ENCODE measurements at regions not wholly inside any gene's neighbourhood (a gene's known extent, or its start where the extent isn't known, plus 50 kb on each side); places are given as distances from the start of the nearest gene placed in this dataset.

GRCh38 chr3:18744472-18744871 is 319.3 kb upstream of the SATB1 start:
- H3K9me3 ChIP-seq (ENCODE audit: insufficient read depth, low read length, severe bottlenecking) = no peaks in the 10 kb centered on the region
- H3K27me3 ChIP-seq (ENCODE audit: insufficient read depth, low read length, poor library complexity) = no peaks in the 10 kb centered on the region
- no peaks in the 10 kb centered on the region for H3K36me3 ChIP-seq (ENCODE audit: insufficient read depth, low read length)
- no peak for ATAC-seq (ENCODE audit: insufficient read depth, low read depth)
- no peak for TF ChIP-seq EZH2 (IDR thresholded peaks at IDR 0.05; ENCODE audit: borderline replicate concordance, low read depth, low read length, severe bottlenecking)
- no peak for TF ChIP-seq CTCF (IDR thresholded peaks at IDR 0.05; ENCODE audit: borderline replicate concordance, extremely low read depth, low read length, poor library complexity, severe bottlenecking)
- no peaks in the 10 kb centered on the region for H4K20me1 ChIP-seq (ENCODE audit: insufficient read depth, low read length)
- no peaks in the 10 kb centered on the region for H3K79me2 ChIP-seq (ENCODE audit: insufficient read depth, low read length)
- DNase-seq = no peak
- H3K4me1 ChIP-seq (ENCODE audit: insufficient read depth, low read length) = peaks cover 32% of the 10 kb centered on the region
- no peak overlapping the region for H3K4me3 ChIP-seq (ENCODE audit: low read depth in 1 of 2, low read length in 2 of 2)
- H3K9ac ChIP-seq (ENCODE audit: low read depth, low read length) = no peak overlapping the region
- no peak overlapping the region for H3K4me2 ChIP-seq (ENCODE audit: insufficient read depth, low read length)
- H3K27ac ChIP-seq (ENCODE audit: low read length) = no peak overlapping the region
- H2AFZ ChIP-seq (ENCODE audit: low read depth, low read length) = no peak overlapping the region

GRCh38 chr3:18743761-18744160 is 318.6 kb upstream of the SATB1 start:
- H3K27ac ChIP-seq (ENCODE audit: low read length) = no peak overlapping the region

DNA sequence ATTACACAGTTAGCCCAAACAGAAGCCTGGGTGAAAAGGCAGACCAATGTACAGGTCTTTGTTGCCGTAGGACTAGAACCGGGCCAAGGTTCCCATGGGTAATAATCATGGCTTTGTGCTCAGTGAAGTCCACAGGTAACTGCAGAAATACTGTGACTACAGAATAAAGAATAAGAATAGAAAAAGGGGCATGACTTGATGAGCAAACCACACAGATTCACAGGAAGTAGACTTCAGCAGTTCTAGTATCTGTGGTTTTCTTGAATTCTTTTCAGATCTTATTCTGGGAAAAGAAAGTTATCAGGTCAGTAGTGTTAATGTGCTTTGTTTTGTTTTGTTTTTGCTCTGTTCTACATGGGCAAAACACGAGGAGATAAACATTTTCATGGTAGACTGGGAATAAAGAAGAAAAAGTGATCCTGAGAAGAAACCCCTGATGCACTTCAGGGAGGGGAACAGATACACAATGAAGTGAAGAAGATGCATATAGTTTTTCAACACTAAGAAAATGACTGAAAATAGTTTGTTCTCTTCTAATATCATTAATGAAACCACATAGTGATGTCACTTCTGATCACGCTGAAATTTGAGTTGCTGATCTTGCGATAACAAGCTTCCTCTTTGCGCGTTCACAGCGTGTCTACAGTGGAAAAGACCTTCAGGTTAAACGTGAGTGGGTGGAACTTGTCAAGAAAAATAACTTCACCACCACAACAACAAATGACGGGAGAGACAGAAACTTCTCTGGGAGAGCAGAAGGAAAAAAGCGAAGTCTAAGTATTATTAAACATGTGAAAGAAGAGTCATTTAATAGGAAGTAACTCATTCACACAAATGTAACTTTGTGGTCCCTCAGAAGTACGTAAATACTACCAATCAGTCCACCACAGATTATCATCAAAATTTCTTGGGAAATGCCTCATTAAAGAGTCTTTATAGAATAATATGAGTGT is 315.8 kb upstream of the SATB1 start:
- H3K36me3 ChIP-seq (ENCODE audit: insufficient read depth, low read length) = no peaks in the 10 kb centered on the region
- peak; percentile 93 for ATAC-seq (ENCODE audit: insufficient read depth, low read depth)
- no peaks in the 10 kb centered on the region for H3K79me2 ChIP-seq (ENCODE audit: insufficient read depth, low read length)
- H3K4me2 ChIP-seq (ENCODE audit: insufficient read depth, low read length) = peak overlapping the region; percentile 81
- H3K9ac ChIP-seq (ENCODE audit: low read depth, low read length) = peak overlapping the region; percentile 49
- TF ChIP-seq CTCF (IDR thresholded peaks at IDR 0.05; ENCODE audit: borderline replicate concordance, extremely low read depth, low read length, poor library complexity, severe bottlenecking) (no peak), EZH2 (IDR thresholded peaks at IDR 0.05; ENCODE audit: borderline replicate concordance, low read depth, low read length, severe bottlenecking) (no peak)
- no peaks in the 10 kb centered on the region for H3K9me3 ChIP-seq (ENCODE audit: insufficient read depth, low read length, severe bottlenecking)
- H2AFZ ChIP-seq (ENCODE audit: low read depth, low read length) = peak overlapping the region; percentile 46
- H4K20me1 ChIP-seq (ENCODE audit: insufficient read depth, low read length) = no peaks in the 10 kb centered on the region
- peak overlapping the region; percentile 80 for H3K27ac ChIP-seq (ENCODE audit: low read length)
- DNase-seq = peak; percentile 43
- H3K27me3 ChIP-seq (ENCODE audit: insufficient read depth, low read length, poor library complexity) = no peaks in the 10 kb centered on the region
- H3K4me3 ChIP-seq (ENCODE audit: low read depth in 1 of 2, low read length in 2 of 2) = peak overlapping the region; percentile 18 to 53; a peak in 3 of 4 replicates
- peaks cover 32% of the 10 kb centered on the region for H3K4me1 ChIP-seq (ENCODE audit: insufficient read depth, low read length)

More at GRCh38 chr3:18743761-18744160, 318.6 kb upstream of the SATB1 start:
- Histone ChIP-seq H3K79me2 (ENCODE audit: insufficient read depth, low read length) (no peaks in the 10 kb centered on the region), H3K4me2 (ENCODE audit: insufficient read depth, low read length) (no peak overlapping the region), H3K9ac (ENCODE audit: low read depth, low read length) (no peak overlapping the region), H3K4me3 (ENCODE audit: low read depth in 1 of 2, low read length in 2 of 2) (no peak overlapping the region), H4K20me1 (ENCODE audit: insufficient read depth, low read length) (no peaks in the 10 kb centered on the region), H3K4me1 (ENCODE audit: insufficient read depth, low read length) (peaks cover 32% of the 10 kb centered on the region), H3K36me3 (ENCODE audit: insufficient read depth, low read length) (no peaks in the 10 kb centered on the region), H2AFZ (ENCODE audit: low read depth, low read length) (no peak overlapping the region), H3K9me3 (ENCODE audit: insufficient read depth, low read length, severe bottlenecking) (no peaks in the 10 kb centered on the region), H3K27me3 (ENCODE audit: insufficient read depth, low read length, poor library complexity) (no peaks in the 10 kb centered on the region)
- DNase-seq (no peak), ATAC-seq (ENCODE audit: insufficient read depth, low read depth) (no peak)
- TF ChIP-seq CTCF (IDR thresholded peaks at IDR 0.05; ENCODE audit: borderline replicate concordance, extremely low read depth, low read length, poor library complexity, severe bottlenecking) (no peak), EZH2 (IDR thresholded peaks at IDR 0.05; ENCODE audit: borderline replicate concordance, low read depth, low read length, severe bottlenecking) (no peak)

Measured in DND-41 (cell line).